Loucy (cell line): ENCODE measurements at regions not wholly inside any gene's neighbourhood (a gene's known extent, or its start where the extent isn't known, plus 50 kb on each side); places are given as distances from the start of the nearest gene placed in this dataset.

Experiments used
- EZH2phosphoT487 ChIP-seq: fragments of 200-600 bp; IDR thresholded peaks from 2 replicates; pipeline ENCODE4 v1.6.1; 2018; ENCODE audit warnings: antibody characterized with exemption, mild to moderate bottlenecking, moderate library complexity, borderline replicate concordance
- TF ChIP-seq, protein P1 (sequence below): fragments of 200-600 bp; sonication (generic); conservative IDR thresholded peaks from 2 replicates; pipeline ENCODE4 v1.5.1; 2014; ENCODE audit warnings: mild to moderate bottlenecking, antibody characterized with exemption, low read length

GRCh38 chr3:66747696-66748095 is 246.9 kb upstream of the LRIG1 start:
- TF ChIP-seq, protein P1, sequence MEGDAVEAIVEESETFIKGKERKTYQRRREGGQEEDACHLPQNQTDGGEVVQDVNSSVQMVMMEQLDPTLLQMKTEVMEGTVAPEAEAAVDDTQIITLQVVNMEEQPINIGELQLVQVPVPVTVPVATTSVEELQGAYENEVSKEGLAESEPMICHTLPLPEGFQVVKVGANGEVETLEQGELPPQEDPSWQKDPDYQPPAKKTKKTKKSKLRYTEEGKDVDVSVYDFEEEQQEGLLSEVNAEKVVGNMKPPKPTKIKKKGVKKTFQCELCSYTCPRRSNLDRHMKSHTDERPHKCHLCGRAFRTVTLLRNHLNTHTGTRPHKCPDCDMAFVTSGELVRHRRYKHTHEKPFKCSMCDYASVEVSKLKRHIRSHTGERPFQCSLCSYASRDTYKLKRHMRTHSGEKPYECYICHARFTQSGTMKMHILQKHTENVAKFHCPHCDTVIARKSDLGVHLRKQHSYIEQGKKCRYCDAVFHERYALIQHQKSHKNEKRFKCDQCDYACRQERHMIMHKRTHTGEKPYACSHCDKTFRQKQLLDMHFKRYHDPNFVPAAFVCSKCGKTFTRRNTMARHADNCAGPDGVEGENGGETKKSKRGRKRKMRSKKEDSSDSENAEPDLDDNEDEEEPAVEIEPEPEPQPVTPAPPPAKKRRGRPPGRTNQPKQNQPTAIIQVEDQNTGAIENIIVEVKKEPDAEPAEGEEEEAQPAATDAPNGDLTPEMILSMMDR, result no peak
- TF ChIP-seq EZH2phosphoT487, result no peak
